A673 (cell line): ENCODE measurements at regions not wholly inside any gene's neighbourhood (a gene's known extent, or its start where the extent isn't known, plus 50 kb on each side); places are given as distances from the start of the nearest gene placed in this dataset.

Experiments used
- BruUV-seq: library from RNA; stranded (reverse); fragments of 400-500 nt; replicated peaks from 2 replicates; lab custom pipeline; 2021; lab: Mats Ljungman, UMichigan
- CTCF ChIA-PET: fragments of 300-600 bp; sonication (Branson Sonifier 250); formaldehyde crosslinking; loops from one replicate; lab custom pipeline; 2022; ENCODE audit warnings: antibody characterized with exemption; lab: Charles Lee
- POLR2A ChIA-PET: fragments of 300-600 bp; sonication (Branson Sonifier 250); formaldehyde crosslinking; loops from one replicate; lab custom pipeline; 2022; ENCODE audit warnings: antibody characterized with exemption; ENCODE audit not compliant: low non-redundant PET; lab: Charles Lee
- DNase-seq: peaks from one replicate; pipeline ENCODE4 v3.0.0-alpha.2; 2015; ENCODE audit warnings: low spot score
- H3K27ac ChIP-seq: fragments of 200-600 bp; sonication (generic); 2 replicates; pipeline ENCODE4 v1.5.1; 2016; ENCODE audit warnings: mixed run types, low read depth, mild to moderate bottlenecking, mixed read lengths, antibody characterized with exemption, low read length; ENCODE audit not compliant: poor library complexity, severe bottlenecking
- H3K27me3 ChIP-seq: fragments of 200-600 bp; sonication (generic); replicated peaks from 2 replicates; pipeline ENCODE4 v1.6.1; 2017; ENCODE audit warnings: mixed run types, low read depth, mild to moderate bottlenecking, mixed read lengths, antibody characterized with exemption, low read length; ENCODE audit not compliant: insufficient read depth, poor library complexity
- H3K36me3 ChIP-seq: fragments of 200-600 bp; sonication (generic); 2 replicates; pipeline ENCODE4 v1.6.1; 2016; ENCODE audit warnings: mixed run types, mild to moderate bottlenecking, mixed read lengths, antibody characterized with exemption, low read length; ENCODE audit not compliant: insufficient read depth, poor library complexity, severe bottlenecking
- H3K4me1 ChIP-seq: fragments of 200-600 bp; sonication (generic); 2 replicates; pipeline ENCODE4 v1.6.1; 2017; ENCODE audit warnings: mixed run types, mild to moderate bottlenecking, mixed read lengths, antibody characterized with exemption, low read length; ENCODE audit not compliant: insufficient read depth, poor library complexity, severe bottlenecking
- H3K4me3 ChIP-seq: fragments of 200-600 bp; sonication (generic); 2 replicates; pipeline ENCODE4 v1.5.1; 2016; ENCODE audit warnings: low read depth, mixed run types, mild to moderate bottlenecking, mixed read lengths, low read length; ENCODE audit not compliant: poor library complexity, severe bottlenecking
- H3K9me3 ChIP-seq: fragments of 200-600 bp; sonication (generic); 2 replicates; pipeline ENCODE4 v1.6.1; 2016; ENCODE audit warnings: mixed run types, low read depth, mild to moderate bottlenecking, mixed read lengths, antibody characterized with exemption, low read length; ENCODE audit not compliant: poor library complexity, severe bottlenecking
- EZH2 ChIP-seq: fragments of 200-600 bp; sonication (generic); IDR thresholded peaks from 2 replicates; pipeline ENCODE4 v1.6.1; 2017; ENCODE audit warnings: borderline replicate concordance, low read depth, mild to moderate bottlenecking, mixed read lengths, antibody characterized with exemption, low read length; ENCODE audit not compliant: poor library complexity, severe bottlenecking
- intact Hi-C: fragments of 100-400 bp; cut with micrococcal nuclease; formaldehyde crosslinking; loops from one replicate; pipeline ENCODE4 v1.10.0; 2022; ENCODE audit not compliant: unreplicated experiment
- TF ChIP-seq, protein P1 (sequence below): fragments of 300-800, 200-600 bp; sonication (generic); conservative IDR thresholded peaks from 2 replicates; pipeline ENCODE4 v1.5.1; 2017; ENCODE audit warnings: low read depth, mild to moderate bottlenecking, antibody characterized with exemption, low read length, moderate library complexity, mixed read lengths

DNA sequence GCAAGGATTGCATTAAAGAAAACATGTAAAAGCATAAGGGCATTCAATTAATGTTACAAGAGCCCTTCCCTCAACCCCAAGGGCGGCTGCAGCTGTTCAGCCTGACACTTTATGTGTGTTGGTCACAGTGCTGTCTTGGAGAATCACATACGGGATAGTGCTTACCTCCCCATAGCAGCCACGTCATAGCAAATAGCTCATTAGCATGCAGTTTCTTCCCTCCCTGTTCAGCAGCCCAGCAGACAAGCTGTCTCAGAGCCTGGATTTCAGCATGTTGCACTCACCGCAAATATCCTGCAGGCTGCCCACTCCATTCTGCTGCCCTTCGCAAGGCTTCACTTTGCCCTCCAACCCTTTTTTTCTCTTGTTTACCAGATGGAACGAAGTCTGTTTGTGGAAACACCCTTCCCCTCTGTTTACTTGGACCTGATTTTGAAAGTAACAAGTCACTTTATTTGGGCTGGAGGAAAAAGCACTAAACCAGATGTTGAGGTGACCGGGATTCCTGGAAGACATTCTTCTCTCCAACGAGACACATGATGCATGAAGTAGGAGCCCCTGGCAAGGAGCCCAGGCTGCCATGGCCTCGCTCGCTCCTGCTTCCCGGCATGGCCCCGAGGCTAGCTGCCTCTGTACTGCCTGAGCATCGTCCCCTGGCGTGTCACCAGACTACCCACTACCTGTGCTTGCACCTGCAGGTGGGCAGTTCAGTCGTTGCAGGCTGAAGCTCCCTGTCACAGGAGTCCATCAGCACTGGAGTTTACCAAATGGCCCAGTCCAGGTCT, 151.6 kb upstream of the GMDS start:
- Histone ChIP-seq H3K27ac (no peak overlapping the region), H3K4me3 (no peak overlapping the region), H3K9me3 (no peaks in the 10 kb centered on the region), H3K36me3 (no peaks in the 10 kb centered on the region), H3K27me3 (no peaks in the 10 kb centered on the region), H3K4me1 (no peaks in the 10 kb centered on the region)
- ChIA-PET CTCF (no interaction called here), POLR2A (interaction anchor here (0.5 kb wide), 1 partner anchor 55 kb away, joined by 3 read pairs; no protein-coding TSS in a partner anchor)
- intact Hi-C loops, result no loop called here
- no peak for TF ChIP-seq EZH2
- TF ChIP-seq, protein P1, sequence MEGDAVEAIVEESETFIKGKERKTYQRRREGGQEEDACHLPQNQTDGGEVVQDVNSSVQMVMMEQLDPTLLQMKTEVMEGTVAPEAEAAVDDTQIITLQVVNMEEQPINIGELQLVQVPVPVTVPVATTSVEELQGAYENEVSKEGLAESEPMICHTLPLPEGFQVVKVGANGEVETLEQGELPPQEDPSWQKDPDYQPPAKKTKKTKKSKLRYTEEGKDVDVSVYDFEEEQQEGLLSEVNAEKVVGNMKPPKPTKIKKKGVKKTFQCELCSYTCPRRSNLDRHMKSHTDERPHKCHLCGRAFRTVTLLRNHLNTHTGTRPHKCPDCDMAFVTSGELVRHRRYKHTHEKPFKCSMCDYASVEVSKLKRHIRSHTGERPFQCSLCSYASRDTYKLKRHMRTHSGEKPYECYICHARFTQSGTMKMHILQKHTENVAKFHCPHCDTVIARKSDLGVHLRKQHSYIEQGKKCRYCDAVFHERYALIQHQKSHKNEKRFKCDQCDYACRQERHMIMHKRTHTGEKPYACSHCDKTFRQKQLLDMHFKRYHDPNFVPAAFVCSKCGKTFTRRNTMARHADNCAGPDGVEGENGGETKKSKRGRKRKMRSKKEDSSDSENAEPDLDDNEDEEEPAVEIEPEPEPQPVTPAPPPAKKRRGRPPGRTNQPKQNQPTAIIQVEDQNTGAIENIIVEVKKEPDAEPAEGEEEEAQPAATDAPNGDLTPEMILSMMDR, result no peak
- no TSS peak for BruUV-seq
- DNase-seq, result no peak

DNA sequence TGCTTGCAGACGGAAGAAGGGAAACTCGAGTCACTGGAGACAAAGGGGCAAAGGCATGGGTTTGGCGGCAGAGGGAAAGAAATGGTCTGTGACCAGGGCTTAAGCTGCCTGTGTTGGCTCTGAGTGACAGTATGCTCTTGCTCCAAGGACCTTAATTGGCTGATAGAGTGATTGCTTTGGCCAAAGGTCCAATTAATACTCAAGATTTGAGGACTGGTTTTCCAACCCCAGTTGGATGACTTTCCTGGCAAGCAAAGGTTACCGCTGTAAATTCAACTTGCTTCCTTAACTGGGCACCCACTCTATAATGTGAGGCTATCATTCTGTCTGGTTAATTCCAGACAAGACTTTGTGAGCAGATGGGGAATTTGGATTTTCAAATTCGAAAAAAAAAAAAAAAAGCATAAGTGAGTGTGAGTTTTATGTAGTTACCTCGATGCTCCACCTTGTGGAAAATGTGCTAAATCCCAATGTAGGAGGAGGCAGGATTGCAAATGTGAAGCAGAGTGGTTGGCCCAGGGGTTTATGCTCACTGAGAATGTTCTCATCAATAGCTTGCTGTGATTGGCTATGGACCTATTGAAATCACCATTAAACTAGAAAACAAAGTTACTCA, 150.7 kb upstream of the GMDS start:
- no peaks in the 10 kb centered on the region for H3K4me1 ChIP-seq
- no peaks in the 10 kb centered on the region for H3K36me3 ChIP-seq
- H3K27ac ChIP-seq, result no peak overlapping the region
- H3K27me3 ChIP-seq, result no peaks in the 10 kb centered on the region
- ChIA-PET POLR2A (no interaction called here), CTCF (no interaction called here)
- no peak for TF ChIP-seq EZH2
- intact Hi-C loops, result no loop called here
- no peak overlapping the region for H3K4me3 ChIP-seq
- no peak for DNase-seq
- H3K9me3 ChIP-seq, result no peaks in the 10 kb centered on the region
- no TSS peak for BruUV-seq

DNA sequence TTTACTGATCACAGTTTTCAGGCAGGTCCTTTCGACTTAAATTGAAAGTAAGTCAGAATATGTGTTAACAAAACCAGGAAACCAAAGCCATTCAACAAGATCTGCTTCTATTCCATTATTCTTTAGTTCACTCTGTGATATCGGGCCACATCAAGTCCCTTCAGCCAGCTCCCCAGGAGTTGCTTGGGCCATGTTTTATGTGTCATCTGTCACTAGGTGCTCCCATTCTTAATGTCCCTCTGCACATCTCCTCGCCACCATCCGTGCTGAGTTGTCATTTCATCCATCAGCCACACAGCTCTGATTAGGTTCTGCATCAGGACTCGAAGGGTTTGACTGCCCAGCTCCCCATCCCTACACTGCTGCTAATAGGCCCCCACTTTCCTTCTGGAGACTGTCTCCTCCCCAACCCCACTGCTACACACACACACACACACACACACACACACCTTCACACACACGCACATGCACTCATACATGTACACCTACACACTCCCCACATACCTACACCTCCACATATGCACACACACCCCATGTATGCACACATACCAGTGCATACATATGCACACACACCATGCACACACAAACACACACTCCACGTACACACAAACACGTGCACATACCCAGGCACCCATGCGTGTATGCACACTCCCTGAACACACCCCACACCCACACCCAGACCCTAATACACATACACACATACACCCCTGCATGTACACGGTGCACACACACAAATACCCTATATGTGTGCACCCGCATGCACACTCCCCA, 143.3 kb upstream of the GMDS start:
- BruUV-seq, result no TSS peak
- H3K9me3 ChIP-seq, result no peaks in the 10 kb centered on the region
- H3K4me3 ChIP-seq, result no peak overlapping the region
- intact Hi-C loops, result no loop called here
- ChIA-PET POLR2A (no interaction called here), CTCF (no interaction called here)
- no peaks in the 10 kb centered on the region for H3K4me1 ChIP-seq
- no peaks in the 10 kb centered on the region for H3K27me3 ChIP-seq
- TF ChIP-seq, protein P1, result no peak
- no peak for TF ChIP-seq EZH2
- H3K36me3 ChIP-seq, result no peaks in the 10 kb centered on the region
- DNase-seq, result no peak
- no peak overlapping the region for H3K27ac ChIP-seq
